Panc1 (cell line): ENCODE measurements at regions not wholly inside any gene's neighbourhood (a gene's known extent, or its start where the extent isn't known, plus 50 kb on each side); places are given as distances from the start of the nearest gene placed in this dataset.

Source experiments
- POLR2AphosphoS5 ChIP-seq: IDR thresholded peaks from 2 replicates; pipeline ENCODE4 v1.6.1; 2012; ENCODE audit warnings: mild to moderate bottlenecking, low read depth, low read length, moderate library complexity
- SIN3A ChIP-seq: IDR thresholded peaks from 2 replicates; pipeline ENCODE4 v1.6.1; 2012; ENCODE audit warnings: low read depth, mild to moderate bottlenecking, low read length, moderate library complexity, borderline replicate concordance; ENCODE audit not compliant: insufficient read depth
- TCF7L2 ChIP-seq: IDR thresholded peaks from 2 replicates; pipeline ENCODE4 v1.6.1; 2011; ENCODE audit warnings: mild to moderate bottlenecking, low read depth, low read length, inconsistent platforms
- TF ChIP-seq, protein P1 (sequence below): fragments of 450-650 bp; IDR thresholded peaks from 2 replicates; pipeline ENCODE4 v1.5.1; 2017; ENCODE audit warnings: mild to moderate bottlenecking
- TF ChIP-seq, protein P2 (sequence below), 2 experiments: IDR thresholded peaks; 2 replicates each; pipeline ENCODE4 v1.6.1; 2011 to 2012; ENCODE audit warnings: low read depth in 2 of 2, control low read depth in 1 of 2, low read length in 1 of 2, mild to moderate bottlenecking in 1 of 2, moderate library complexity in 1 of 2; ENCODE audit not compliant: insufficient read depth in 1 of 2

DNA sequence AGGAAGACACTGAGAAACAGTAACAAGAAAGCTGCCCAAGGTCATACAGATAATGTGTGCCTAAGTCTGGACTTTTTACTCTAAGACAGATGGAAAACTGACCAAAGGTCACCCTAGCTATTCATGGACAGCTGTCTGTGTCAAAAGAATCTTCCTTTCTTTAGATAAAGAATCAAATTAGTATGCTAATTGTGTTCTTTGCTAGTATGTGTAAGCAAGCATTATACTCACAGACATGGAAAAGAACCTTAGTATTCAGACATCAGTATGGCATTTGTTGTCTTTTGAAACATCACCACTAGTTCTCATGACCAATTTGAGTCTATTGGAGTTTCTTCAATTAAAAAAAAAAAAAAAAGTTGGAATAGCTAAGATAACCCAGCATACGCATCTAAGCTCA, 91.8 kb upstream of the SOX2 start:
- TF ChIP-seq, protein P1, sequence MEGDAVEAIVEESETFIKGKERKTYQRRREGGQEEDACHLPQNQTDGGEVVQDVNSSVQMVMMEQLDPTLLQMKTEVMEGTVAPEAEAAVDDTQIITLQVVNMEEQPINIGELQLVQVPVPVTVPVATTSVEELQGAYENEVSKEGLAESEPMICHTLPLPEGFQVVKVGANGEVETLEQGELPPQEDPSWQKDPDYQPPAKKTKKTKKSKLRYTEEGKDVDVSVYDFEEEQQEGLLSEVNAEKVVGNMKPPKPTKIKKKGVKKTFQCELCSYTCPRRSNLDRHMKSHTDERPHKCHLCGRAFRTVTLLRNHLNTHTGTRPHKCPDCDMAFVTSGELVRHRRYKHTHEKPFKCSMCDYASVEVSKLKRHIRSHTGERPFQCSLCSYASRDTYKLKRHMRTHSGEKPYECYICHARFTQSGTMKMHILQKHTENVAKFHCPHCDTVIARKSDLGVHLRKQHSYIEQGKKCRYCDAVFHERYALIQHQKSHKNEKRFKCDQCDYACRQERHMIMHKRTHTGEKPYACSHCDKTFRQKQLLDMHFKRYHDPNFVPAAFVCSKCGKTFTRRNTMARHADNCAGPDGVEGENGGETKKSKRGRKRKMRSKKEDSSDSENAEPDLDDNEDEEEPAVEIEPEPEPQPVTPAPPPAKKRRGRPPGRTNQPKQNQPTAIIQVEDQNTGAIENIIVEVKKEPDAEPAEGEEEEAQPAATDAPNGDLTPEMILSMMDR: no peak
- no peak for TF ChIP-seq POLR2AphosphoS5
- TF ChIP-seq, protein P2, sequence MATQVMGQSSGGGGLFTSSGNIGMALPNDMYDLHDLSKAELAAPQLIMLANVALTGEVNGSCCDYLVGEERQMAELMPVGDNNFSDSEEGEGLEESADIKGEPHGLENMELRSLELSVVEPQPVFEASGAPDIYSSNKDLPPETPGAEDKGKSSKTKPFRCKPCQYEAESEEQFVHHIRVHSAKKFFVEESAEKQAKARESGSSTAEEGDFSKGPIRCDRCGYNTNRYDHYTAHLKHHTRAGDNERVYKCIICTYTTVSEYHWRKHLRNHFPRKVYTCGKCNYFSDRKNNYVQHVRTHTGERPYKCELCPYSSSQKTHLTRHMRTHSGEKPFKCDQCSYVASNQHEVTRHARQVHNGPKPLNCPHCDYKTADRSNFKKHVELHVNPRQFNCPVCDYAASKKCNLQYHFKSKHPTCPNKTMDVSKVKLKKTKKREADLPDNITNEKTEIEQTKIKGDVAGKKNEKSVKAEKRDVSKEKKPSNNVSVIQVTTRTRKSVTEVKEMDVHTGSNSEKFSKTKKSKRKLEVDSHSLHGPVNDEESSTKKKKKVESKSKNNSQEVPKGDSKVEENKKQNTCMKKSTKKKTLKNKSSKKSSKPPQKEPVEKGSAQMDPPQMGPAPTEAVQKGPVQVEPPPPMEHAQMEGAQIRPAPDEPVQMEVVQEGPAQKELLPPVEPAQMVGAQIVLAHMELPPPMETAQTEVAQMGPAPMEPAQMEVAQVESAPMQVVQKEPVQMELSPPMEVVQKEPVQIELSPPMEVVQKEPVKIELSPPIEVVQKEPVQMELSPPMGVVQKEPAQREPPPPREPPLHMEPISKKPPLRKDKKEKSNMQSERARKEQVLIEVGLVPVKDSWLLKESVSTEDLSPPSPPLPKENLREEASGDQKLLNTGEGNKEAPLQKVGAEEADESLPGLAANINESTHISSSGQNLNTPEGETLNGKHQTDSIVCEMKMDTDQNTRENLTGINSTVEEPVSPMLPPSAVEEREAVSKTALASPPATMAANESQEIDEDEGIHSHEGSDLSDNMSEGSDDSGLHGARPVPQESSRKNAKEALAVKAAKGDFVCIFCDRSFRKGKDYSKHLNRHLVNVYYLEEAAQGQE (IDR thresholded peaks at IDR 0.05; ENCODE audit: insufficient read depth in 1 of 2, low read depth in 2 of 2, low read length in 1 of 2): no peak
- no peak for TF ChIP-seq TCF7L2
- no peak for TF ChIP-seq SIN3A
